Activated T-cell treated with anti-CD3 and anti-CD28 coated beads, Interleukin-2, amount 50 U/mL, for 4 hours (primary cell): ENCODE measurements at regions not wholly inside any gene's neighbourhood (a gene's known extent, or its start where the extent isn't known, plus 50 kb on each side); places are given as distances from the start of the nearest gene placed in this dataset.
"Not testable (repeated sequence)": the region's sequence is repeated elsewhere in the genome, so short reads cannot be mapped to it uniquely, and the experiment has no call there.

Experiments
- ATAC-seq, 2 donors: fragments of 200-7000 bp; cut with Tn5 transposase; one replicate each; pipeline ENCODE4 v1.10.0; 2021
- DNase-seq: peaks from one replicate; pipeline ENCODE4 v3.0.0-alpha.2; 2020
- H3K27me3 Mint-ChIP-seq: one replicate; pipeline ENCODE4 v1.8.0; 2021; ENCODE audit warnings: low read depth, mixed read lengths
- H3K36me3 Mint-ChIP-seq: one replicate; pipeline ENCODE4 v1.8.0; 2022; ENCODE audit warnings: mixed read lengths; ENCODE audit not compliant: insufficient read depth
- H3K4me1 Mint-ChIP-seq: one replicate; pipeline ENCODE4 v1.8.0; 2021; ENCODE audit warnings: low read depth, mixed read lengths
- H3K4me3 Mint-ChIP-seq: one replicate; pipeline ENCODE4 v1.8.0; 2021; ENCODE audit warnings: mild to moderate bottlenecking, moderate library complexity, mixed read lengths
- H3K9me3 Mint-ChIP-seq: one replicate; pipeline ENCODE4 v1.8.0; 2021; ENCODE audit warnings: mixed read lengths

DNA sequence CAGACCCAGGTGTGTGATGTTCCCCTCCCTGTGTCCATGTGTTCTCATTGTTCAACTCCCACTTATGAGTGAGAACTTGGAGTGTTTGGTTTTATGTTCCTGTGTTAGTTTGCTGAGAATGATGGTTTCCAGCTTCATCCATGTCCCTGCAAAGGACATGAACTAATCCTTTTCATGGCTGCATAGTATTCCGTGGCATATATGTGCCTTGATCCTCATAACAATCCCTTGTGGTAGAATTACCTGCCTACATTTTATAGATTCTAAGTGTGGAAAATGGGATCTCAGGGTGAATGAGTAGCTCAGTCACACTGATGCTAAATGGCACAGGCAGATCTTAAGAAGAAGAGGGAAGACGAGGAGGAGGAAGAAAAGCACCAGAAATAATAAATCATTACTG is 202.7 kb downstream of the ALDH8A1 start:
- not testable (repeated sequence) for H3K4me3 Mint-ChIP-seq, ATAC-seq, DNase-seq, H3K4me1 Mint-ChIP-seq, H3K9me3 Mint-ChIP-seq, H3K36me3 Mint-ChIP-seq
- H3K27me3 Mint-ChIP-seq = peaks cover 15% of the 10 kb centered on the region

DNA sequence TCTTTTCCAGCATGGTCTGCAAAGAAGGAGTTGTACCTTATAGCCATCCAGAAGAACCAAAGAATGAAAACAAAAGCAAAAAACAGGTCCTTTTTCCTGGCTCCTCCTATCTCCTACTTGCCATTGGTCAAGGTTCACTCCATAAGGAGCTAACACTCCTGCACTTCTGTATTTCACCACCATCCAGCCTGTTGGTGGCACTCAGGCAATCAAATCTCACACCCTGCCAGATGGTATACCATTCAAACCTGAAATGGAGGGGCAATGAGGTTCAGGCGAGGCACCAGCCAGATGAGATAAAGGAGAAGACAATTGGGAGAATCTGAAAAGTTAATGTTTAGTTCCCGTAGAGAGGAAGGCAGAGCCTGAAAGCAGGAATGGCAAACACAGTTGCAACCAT is 203.8 kb downstream of the ALDH8A1 start:
- H3K4me1 Mint-ChIP-seq = no peaks in the 10 kb centered on the region
- peaks cover 18% of the 10 kb centered on the region for H3K27me3 Mint-ChIP-seq
- no peaks in the 10 kb centered on the region for H3K9me3 Mint-ChIP-seq
- ATAC-seq (no peak), DNase-seq (no peak)
- no peak overlapping the region for H3K4me3 Mint-ChIP-seq
- H3K36me3 Mint-ChIP-seq = no peaks in the 10 kb centered on the region

DNA sequence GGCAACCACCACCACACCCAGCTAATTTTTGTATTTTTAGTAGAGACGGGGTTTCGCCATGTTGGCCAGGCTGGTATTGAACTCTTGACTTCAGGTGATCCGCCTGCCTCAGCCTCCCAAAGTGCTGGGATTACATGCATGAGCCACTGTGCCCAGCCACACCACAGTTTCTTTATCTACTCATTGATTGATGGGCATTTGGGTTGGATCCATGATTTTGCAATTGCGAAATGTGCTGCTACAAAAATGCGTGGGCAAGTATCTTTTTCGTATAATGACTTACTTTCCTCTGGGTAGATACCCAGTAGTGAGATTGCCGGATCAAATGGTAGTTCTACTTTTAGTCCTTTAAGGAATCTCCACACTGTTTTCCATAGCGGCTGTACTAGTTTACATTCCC is 204.7 kb downstream of the ALDH8A1 start:
- H3K36me3 Mint-ChIP-seq, DNase-seq, H3K9me3 Mint-ChIP-seq, H3K4me1 Mint-ChIP-seq, ATAC-seq, H3K4me3 Mint-ChIP-seq: not testable (repeated sequence)
- H3K27me3 Mint-ChIP-seq = peaks cover 22% of the 10 kb centered on the region

DNA sequence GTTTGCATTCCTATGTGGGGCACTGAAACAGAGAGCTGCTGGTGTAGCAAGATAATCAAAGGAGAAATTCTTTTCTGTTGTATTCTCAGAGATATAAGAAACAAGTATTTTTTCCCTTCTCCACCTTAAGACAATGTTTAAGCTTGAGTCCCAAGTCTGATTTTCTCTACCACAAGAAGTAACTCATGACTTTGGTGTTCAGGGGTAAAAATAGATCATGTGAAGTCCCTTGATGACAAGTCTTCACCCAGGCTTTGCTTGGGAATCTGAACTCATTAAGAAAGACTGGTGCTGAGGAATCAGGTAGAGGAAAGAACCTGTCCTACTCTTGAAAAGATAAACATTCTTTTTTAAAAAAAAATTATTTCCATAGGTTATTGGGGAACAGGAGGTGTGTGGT is 205.6 kb downstream of the ALDH8A1 start:
- Mint-ChIP-seq H3K36me3 (no peaks in the 10 kb centered on the region), H3K9me3 (no peaks in the 10 kb centered on the region), H3K27me3 (peaks cover 22% of the 10 kb centered on the region), H3K4me1 (no peaks in the 10 kb centered on the region), H3K4me3 (no peak overlapping the region)
- no peak for DNase-seq
- no peak for ATAC-seq

DNA sequence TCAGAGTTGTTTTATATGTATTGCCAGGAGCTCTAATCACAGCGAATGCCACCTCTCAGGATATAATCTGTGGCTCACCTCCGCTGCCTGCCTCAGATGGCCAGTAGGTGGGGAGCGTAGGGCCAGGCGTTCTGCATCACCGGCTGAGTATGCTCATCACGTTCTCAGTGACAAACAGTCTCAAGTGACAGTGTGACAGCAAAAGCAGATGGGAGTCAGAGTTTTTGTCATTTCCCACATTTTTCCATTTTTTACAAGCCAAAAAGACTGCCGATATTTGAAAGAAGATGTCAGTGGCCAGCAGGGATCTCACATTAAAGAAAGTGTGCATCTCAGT is 208.7 kb downstream of the ALDH8A1 start:
- H3K9me3 Mint-ChIP-seq = no peaks in the 10 kb centered on the region
- H3K4me3 Mint-ChIP-seq = no peak overlapping the region
- no peaks in the 10 kb centered on the region for H3K4me1 Mint-ChIP-seq
- ATAC-seq (no peak), DNase-seq (no peak)
- no peaks in the 10 kb centered on the region for H3K36me3 Mint-ChIP-seq
- peaks cover 18% of the 10 kb centered on the region for H3K27me3 Mint-ChIP-seq

DNA sequence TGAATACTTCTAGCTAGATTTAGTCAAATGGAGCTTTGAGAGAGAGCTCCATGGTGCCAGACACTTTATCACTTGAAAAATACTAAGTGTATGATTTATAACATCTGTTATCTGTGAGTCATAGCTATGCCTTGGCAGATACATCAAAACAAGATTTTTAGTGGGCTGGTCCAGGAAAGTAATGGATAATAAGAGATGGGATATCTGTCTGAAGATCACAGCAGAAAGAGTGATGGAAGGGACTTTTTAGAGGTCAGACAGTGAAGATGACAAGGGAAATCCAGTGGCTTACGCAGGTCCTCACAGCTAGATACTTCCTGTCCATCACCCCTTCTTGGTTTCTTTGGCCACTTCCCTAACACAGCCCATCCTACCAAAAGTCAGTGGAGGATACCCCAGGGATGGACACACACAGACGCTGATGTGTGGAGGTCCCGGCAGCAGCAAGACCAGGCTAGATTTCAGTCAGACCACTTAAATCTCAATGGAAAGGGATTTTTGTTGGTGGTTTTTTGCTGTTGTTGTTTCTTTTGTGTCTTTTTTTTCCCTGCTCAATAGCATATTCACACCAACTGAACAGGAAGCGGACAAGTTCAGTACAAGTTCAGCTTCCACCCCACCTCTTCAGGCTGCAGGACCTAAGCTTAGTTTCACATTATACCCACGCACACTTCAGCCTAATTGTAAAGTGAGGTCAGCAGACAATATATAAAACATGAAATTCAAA is 209.3 kb downstream of the ALDH8A1 start:
- H3K4me1 Mint-ChIP-seq = no peaks in the 10 kb centered on the region
- ATAC-seq (no peak), DNase-seq (no peak)
- no peak overlapping the region for H3K4me3 Mint-ChIP-seq
- peaks cover 16% of the 10 kb centered on the region for H3K27me3 Mint-ChIP-seq
- no peaks in the 10 kb centered on the region for H3K36me3 Mint-ChIP-seq
- H3K9me3 Mint-ChIP-seq = no peaks in the 10 kb centered on the region

DNA sequence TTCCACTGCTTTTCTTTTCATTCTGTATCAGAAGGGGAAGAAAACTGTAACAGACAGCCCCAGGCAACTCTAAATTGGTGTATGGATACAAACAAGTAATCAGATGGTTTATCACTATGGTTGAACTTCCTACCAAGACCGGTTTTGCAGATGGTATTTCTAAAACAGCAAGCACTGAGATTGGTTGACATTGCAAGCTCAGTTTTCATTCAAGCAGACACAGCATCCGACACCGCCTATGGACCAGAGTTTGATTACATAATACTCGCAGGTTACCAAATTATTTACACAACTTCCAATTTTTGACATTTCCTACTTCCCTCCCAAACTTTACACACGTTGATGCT is 209.9 kb downstream of the ALDH8A1 start:
- Mint-ChIP-seq H3K27me3 (peaks cover 11% of the 10 kb centered on the region), H3K4me3 (no peak overlapping the region), H3K36me3 (no peaks in the 10 kb centered on the region), H3K9me3 (no peaks in the 10 kb centered on the region), H3K4me1 (no peaks in the 10 kb centered on the region)
- ATAC-seq = no peak
- no peak for DNase-seq

DNA sequence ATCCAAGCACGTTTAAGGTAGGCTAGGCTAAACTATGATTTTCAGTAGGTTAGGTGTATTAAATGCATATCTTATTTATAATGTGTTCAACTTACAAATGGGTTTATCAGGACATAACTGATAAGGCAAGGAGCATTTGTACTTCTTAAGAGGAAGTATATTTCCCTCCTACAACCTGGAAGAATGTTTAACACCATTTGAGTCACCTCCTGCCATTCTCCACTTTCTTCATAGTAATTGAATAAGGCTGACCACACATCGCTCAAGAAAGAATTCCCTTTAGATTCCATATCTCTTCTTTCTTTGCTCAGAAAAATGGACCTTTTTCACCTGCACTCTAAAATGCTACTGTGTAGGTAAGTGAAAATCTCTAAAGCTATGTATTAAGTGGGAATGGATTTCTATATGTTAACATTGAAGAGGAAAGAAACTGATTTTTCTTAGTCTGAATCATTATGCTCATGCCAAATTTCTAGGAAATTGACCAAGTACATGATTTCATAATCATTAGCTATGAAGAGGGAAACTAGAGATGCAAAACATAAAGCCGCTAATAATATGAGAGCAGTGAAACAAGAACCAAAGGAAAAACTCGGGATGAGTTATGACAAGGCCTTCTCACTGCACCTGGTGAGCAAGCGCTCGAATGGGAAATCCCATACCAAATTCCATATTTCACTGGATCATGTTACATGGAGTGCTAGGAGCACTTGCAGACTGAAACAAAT is 210.4 kb downstream of the ALDH8A1 start:
- DNase-seq = no peak
- Mint-ChIP-seq H3K4me3 (no peak overlapping the region), H3K9me3 (no peaks in the 10 kb centered on the region), H3K4me1 (no peaks in the 10 kb centered on the region), H3K27me3 (peaks cover 11% of the 10 kb centered on the region), H3K36me3 (no peaks in the 10 kb centered on the region)
- ATAC-seq = no peak

DNA sequence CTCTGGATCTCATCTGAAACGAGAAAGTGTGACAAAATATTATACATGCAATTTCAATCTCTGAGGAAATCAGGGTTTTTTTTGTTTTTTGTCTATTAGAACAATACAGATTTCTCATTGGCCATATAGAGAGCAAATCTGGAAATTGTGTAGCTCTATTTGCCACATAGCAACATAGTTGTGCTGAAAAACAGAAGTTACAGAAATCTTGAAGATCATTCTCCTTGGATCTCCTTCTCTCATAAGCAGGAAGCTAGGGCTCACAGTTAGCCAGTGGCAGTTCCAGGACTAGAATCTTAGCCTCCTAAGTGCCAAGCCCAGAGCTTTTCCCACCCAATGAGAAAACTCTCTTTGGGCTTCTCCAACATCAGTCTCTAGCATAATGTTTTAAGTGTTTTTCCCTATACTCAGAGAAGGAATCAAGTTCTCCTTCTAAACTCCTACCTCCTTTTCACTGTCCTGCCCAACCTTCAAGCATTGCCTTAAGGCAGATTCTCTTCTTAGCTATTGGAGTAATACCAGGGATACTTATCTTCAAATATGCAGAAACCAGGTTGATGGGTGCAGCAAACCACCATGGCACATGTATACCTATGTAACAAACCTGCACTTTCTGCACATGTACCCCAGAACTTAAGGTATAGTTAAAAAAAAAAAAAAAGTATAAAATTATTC is 211.6 kb downstream of the ALDH8A1 start:
- H3K4me3 Mint-ChIP-seq = no peak overlapping the region
- no peaks in the 10 kb centered on the region for H3K36me3 Mint-ChIP-seq
- H3K27me3 Mint-ChIP-seq = peaks cover 7% of the 10 kb centered on the region
- H3K9me3 Mint-ChIP-seq = no peaks in the 10 kb centered on the region
- DNase-seq (no peak), ATAC-seq (no peak)
- H3K4me1 Mint-ChIP-seq = no peaks in the 10 kb centered on the region

DNA sequence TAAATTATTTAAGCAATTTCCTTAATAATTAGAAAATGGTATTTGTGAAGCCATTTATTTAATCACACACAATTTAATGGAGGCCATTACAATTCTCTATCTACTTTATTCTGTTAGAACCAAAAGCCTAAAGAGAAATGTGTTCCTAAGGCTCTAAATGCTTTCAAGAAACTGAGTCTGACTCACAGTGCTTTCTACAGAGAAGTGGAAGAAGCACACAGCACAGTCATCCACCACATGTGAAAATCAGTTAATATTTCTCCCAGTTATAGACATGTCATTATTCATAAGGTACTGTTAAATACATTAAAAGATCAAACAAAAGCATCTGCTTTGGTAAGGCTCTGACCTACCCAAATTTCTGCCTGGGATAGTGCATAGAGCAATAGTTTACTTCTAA is 214.4 kb downstream of the ALDH8A1 start:
- DNase-seq (no peak), ATAC-seq (no peak)
- Mint-ChIP-seq H3K4me3 (no peak overlapping the region), H3K9me3 (no peaks in the 10 kb centered on the region), H3K27me3 (peaks cover 6% of the 10 kb centered on the region), H3K36me3 (no peaks in the 10 kb centered on the region), H3K4me1 (no peaks in the 10 kb centered on the region)

DNA sequence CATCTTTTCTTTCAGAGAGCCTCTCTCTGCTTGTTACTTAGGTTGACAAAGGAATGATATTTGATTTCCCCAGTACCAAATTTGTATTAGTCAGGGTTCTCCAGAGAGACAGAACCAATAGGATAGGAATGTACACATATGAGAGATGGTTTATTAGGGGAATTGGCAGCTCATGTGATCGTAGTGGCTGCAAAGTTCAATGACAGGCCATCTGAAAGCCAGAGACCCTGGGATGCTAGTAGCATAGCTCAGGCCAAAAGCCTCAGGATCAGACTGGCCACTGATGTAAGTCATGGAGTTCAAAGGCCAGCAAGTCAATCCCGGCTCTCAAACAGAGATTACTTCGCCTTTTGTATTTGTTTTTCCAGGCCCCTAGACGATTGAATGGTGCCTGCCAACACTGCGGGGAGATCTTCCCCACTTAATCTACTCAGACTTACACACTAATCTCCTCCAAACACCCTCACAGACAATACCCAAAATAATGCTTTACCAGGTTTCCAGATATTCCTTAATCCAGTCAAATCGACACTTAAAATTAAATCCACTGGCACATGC is 215.5 kb downstream of the ALDH8A1 start:
- ATAC-seq (no peak), DNase-seq (no peak)
- Mint-ChIP-seq H3K36me3 (no peaks in the 10 kb centered on the region), H3K27me3 (peaks cover 6% of the 10 kb centered on the region), H3K4me3 (no peak overlapping the region), H3K9me3 (no peaks in the 10 kb centered on the region), H3K4me1 (no peaks in the 10 kb centered on the region)

DNA sequence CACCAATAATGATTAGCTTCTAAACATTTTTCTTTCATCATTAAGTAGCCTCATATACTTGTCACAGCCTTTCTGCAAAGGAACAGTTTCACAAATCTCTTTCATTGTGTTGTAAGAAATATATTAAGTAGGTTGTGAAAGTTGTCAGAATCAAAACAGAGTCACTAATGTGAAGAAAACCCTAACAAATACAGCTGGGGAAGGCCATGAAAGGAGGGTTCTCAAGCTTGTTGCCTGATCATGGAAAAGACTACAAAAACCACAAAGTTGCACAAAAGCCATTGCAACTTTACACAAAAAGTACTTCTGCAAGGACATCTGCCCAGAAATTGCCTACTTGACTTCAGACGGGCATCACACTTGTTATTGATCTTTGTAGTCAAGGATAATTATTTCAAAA is 216.1 kb downstream of the ALDH8A1 start:
- Mint-ChIP-seq H3K9me3 (no peaks in the 10 kb centered on the region), H3K4me1 (no peaks in the 10 kb centered on the region), H3K36me3 (no peaks in the 10 kb centered on the region), H3K27me3 (peaks cover 6% of the 10 kb centered on the region), H3K4me3 (no peak overlapping the region)
- ATAC-seq = no peak
- DNase-seq = no peak

DNA sequence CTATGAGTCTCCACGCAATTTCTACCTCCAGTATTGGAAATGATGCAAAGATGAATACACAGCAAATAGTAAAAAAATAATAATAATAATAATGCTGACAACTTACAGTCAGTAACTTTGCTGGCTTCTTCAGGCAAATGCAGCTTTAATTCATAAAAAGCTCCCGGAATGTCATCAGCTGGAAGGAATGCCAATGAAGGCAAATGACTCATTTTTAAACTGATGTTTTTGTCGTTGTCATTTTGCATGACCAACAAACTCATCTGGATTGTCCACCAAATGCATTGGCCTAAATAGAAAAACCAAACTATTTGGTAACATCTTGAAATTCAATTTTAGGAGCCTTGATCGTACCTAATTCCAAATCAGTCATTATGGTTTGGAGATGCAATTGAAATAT is 217.1 kb downstream of the ALDH8A1 start:
- Mint-ChIP-seq H3K9me3 (no peaks in the 10 kb centered on the region), H3K36me3 (no peaks in the 10 kb centered on the region), H3K4me3 (no peak overlapping the region), H3K27me3 (peaks cover 6% of the 10 kb centered on the region), H3K4me1 (no peaks in the 10 kb centered on the region)
- no peak for ATAC-seq
- no peak for DNase-seq

DNA sequence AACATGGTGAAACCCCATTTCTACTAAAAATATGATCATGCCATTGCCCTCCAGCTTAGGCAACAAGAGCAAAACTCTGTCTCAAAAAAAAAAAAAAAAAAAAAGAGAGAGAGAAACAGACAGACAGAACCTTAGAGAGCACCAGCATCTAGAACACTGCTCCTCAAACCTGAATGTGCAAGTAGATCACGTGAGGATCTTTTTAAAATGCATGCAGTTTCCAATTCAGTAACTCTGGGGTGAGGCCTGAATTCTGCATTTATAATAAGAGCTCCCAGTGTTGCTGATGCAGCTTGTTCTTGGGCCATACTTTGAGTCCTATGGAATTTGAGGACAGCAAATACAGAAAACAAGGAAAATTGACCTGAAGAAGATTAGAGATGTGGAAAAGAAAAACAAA is 218.3 kb downstream of the ALDH8A1 start:
- Mint-ChIP-seq H3K9me3 (no peaks in the 10 kb centered on the region), H3K36me3 (no peaks in the 10 kb centered on the region), H3K4me1 (no peaks in the 10 kb centered on the region), H3K27me3 (peaks cover 6% of the 10 kb centered on the region), H3K4me3 (no peak overlapping the region)
- DNase-seq (no peak), ATAC-seq (no peak)

DNA sequence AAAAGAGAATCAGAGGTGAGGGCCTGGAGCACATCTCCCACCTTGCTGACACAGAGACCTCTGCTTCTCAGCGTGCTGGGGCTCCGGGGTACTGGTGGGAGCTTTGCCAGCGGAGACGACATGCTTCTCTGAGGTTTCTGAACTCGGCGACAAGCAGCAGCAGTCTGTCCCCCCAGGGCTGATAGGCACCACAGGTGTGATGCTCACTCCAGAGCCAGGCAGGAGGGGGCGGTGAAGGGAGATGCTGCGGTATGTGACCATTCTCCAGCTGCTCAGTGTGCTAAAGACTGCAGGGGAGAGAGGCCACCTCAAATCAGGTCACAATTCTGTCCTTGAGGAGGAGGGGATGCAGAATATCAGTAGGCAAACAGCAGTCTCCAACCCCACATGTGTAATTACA is 219.9 kb downstream of the ALDH8A1 start:
- ATAC-seq (no peak), DNase-seq (no peak)
- Mint-ChIP-seq H3K4me3 (no peak overlapping the region), H3K27me3 (peaks cover 6% of the 10 kb centered on the region), H3K4me1 (no peaks in the 10 kb centered on the region), H3K9me3 (no peaks in the 10 kb centered on the region), H3K36me3 (no peaks in the 10 kb centered on the region)
